HG02970 (cell line): ENCODE measurements at regions not wholly inside any gene's neighbourhood (a gene's known extent, or its start where the extent isn't known, plus 50 kb on each side); places are given as distances from the start of the nearest gene placed in this dataset.
"Not testable (repeated sequence)": the region's sequence is repeated elsewhere in the genome, so short reads cannot be mapped to it uniquely, and the experiment has no call there.

Source experiments
- ATAC-seq: cut with Tn5 transposase; IDR thresholded peaks from one replicate; pipeline ENCODE4 v1.9.1; 2021; ENCODE audit warnings: mild to moderate bottlenecking, moderate library complexity, moderate number of reproducible peaks; ENCODE audit not compliant: unreplicated experiment, low FRiP score

DNA sequence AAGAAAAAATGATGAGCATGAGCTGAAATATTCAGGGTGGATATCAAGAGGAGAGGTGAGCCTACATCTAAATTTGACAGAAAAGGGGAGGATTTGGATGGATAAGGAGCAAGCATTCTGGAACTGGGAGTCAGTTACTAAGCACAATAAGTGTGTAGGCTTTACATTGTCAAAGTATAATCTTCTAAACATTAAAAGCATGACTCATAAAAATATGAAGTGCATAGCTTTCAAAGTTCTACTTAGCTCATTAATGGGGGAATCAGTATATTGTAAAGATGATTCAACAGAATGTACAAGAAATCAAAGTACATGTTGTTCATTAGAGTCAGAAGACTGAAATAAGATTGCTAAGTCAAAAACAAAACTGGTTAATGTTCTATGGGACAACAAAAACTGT lies 248.0 kb upstream of the GAS1 start:
- ATAC-seq = no peak

DNA sequence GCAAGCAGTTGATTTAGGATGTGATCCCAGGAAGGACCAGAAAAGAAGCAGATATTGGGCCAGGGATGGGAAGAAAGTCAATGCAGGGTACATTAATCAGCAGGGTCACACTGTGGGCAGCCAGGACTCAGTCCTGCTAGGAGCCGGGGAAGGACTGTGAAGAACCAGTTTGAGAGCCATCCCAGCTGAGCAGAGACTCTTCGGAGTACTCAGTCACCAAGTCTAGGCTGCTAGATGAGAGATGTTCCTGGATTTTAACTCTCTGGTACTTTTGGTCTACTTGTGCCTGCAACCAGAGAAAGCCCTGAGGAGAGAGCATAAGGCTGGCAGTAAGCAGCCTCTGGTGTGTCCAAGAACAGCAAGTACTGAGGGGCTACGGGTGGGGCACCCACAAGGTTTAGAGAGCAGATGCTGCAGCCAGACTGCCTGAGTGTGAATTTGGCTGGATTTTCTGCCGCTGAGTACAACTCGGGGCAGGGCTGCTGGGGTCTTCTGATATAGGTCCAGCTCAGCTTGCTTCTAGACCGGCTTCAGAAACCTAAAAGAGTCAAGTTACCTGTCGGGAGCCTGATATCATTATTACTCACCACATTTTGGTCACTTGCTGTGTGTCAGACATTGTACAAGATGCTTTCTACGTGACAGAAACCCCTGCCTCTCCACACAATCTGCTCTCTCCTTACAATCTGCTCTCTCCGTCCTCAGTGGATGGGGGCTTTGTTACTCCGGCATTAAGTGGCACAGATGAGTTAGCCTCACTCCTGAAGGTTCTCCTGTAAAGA lies 250.2 kb upstream of the GAS1 start:
- ATAC-seq = no peak

GRCh38 chr9:87198716-87199115 lies 251.4 kb upstream of the GAS1 start:
- ATAC-seq = no peak

GRCh38 chr9:87199278-87199677 lies 252.0 kb upstream of the GAS1 start:
- no peak for ATAC-seq

DNA sequence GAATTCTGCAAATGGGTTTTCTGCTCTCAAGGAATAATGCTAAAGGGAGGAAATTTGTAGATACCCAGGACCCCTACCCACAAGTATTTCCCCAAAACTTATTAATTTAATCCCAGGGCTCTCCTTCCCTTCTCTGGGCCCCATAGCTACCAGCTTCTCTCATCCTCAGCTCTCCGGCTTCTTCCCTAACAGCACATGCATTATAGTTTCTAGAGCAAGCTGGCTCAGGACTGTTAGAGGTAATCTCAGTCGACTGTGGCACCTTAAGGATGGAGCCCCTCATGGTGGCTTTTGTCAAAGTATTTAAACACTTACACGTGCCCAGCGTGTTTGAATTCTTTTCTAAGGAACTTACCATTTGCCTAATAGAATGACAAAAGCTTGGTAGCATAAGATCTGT lies 252.5 kb upstream of the GAS1 start:
- ATAC-seq = no peak

GRCh38 chr9:87201351-87201751 lies 254.0 kb upstream of the GAS1 start:
- no peak for ATAC-seq

DNA sequence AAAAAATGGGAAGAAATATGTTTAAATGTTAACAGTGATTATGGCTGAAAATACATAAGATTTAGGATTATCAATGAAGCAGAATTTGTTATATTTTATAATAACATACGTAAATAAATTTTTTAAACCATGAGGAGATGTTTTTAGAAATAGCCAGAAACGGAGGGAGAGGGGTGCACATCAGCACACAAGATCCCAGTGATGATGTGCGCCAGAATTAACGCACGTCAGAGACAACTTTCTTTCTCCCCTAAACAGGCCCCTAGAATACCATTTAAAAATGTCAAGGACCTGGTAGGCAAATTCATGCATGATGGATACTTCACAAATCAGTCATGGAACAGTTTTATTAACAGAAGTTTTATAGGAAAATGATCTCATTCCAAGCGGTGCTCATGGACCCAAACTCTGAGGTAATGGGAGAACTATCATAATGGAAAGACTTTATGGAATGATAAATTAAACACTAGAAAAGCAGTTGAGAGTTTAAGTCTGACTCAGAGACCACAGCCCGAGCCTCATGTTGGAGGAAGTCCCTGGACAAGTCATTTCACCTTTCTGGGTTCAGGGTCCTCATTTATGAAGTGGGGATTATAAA lies 258.9 kb upstream of the GAS1 start:
- no peak for ATAC-seq

DNA sequence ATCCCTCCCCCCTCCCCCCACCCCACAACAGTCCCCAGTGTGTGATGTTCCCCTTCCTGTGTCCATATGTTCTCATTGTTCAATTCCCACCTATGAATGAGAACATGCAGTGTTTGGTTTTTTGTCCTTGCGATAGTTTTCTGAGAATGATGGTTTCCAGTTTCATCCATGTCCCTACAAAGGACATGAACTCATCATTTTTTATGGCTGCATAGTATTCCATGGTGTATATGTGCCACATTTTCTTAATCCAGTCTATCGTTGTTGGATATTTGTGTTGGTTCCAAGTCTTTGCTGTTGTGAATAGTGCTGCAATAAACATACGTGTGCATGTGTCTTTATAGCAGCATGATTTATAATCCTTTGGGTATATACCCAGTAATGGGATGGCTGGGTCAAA lies 263.4 kb upstream of the GAS1 start:
- not testable (repeated sequence) for ATAC-seq

DNA sequence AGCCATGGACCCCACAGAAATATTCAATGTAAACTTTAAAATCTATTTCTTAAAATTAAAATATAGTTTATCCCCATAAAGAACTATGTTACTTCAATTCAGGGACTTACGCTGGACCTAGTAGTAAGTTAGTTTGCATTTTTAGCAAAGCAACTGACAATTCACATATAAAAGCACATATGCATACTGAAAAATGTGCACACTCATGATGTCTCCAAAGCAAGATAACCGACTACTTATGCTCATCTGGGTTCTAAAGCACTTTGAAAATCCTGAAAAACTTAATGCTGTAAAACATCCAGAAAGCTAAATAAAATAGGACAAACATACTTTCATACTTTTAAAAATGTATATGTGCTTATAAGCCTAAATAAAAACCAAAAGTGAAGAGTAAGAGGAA lies 264.4 kb upstream of the GAS1 start:
- no peak for ATAC-seq

- no peak for ATAC-seq
Measured at GRCh38 chr9:87212605-87213021, 265.3 kb upstream of the GAS1 start.

- no peak for ATAC-seq
Measured at GRCh38 chr9:87213948-87214347, 266.6 kb upstream of the GAS1 start.

DNA sequence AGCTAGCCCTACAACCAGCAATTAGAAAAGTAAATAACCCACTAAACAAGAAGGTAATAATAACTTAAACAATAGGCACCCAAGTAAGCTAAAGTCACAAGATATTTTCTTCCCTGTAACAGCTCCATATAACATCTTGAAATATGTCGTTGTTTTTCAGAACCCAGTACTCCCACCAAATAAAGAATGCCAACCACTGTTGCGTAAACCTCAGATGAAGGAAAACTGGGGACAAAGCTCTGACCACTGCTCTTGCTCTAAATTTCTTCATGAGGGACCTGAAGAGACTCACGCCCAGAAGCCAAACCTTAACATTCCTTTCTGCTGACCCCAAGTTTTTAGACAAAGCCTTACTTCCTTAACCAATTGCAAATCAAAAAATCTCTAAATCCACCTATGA lies 267.7 kb upstream of the GAS1 start:
- ATAC-seq = no peak

- ATAC-seq = no peak
Measured at GRCh38 chr9:87216036-87216435, 268.7 kb upstream of the GAS1 start.

- ATAC-seq = no peak
Measured at GRCh38 chr9:87216897-87217455, 269.7 kb upstream of the GAS1 start.

DNA sequence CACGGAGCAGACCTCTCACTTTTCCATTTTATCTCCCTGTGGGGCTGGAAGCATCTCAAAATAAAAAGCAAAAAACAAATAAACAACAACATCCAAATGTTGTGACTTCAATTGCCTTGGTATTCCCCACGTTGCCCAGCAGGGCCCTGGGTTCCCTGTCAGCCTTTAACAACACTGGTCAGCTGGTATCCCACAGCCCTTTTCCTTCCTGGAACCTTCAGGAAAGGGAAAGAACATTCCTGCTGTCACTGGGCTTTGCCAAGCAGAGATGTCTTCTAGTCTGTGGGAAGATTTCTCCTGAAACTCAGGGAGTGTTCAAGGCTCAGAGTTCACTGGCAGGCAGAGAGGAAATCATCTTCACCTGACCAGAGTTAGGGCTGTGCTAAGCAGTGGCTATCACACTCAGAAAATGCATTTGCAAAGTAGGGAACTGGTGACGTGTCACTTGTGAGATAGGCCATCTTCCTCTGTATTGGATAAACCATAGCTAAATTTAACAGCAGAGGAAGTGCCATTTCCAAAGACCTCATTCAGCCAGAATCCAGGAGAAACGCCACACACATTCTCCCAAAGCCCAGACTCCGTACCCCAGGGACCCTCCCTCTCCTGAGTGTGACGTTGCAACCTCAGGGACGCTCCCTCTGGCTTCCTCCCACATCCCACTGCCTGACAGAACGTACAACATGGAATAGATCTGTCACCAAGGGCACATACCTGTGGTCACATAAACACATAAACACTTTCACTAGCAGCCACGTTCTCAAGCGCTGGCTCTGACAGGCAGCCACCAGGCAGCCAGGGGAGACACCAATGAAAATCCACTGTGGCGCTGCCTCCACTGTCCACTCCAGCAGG lies 274.0 kb upstream of the DAPK1 start:
- ATAC-seq = no peak

DNA sequence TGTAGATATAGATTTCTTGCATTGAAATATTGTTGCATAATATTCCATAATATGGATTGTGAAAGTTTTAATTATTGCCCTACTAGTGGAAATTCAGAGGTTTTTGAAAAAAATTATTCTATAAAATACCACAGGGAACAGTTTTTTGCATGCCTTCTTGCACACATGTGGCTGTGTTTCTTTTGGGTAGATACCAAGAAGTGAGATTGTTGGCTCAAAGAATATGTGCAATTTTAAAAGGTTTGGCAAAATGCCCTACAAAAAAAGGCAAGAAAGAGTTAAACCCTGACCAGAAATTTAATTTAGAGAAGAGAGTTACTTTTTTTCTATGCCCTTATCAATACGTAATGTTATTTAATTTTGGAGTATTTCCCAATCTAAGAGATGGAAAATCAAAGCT lies 270.8 kb upstream of the DAPK1 start:
- no peak for ATAC-seq

- ATAC-seq = no peak
Measured at GRCh38 chr9:87227456-87227855, 270.2 kb upstream of the DAPK1 start.

GRCh38 chr9:87229108-87229507 lies 268.6 kb upstream of the DAPK1 start:
- no peak for ATAC-seq

- no peak for ATAC-seq
Measured at GRCh38 chr9:87233431-87233830, 264.2 kb upstream of the DAPK1 start.

DNA sequence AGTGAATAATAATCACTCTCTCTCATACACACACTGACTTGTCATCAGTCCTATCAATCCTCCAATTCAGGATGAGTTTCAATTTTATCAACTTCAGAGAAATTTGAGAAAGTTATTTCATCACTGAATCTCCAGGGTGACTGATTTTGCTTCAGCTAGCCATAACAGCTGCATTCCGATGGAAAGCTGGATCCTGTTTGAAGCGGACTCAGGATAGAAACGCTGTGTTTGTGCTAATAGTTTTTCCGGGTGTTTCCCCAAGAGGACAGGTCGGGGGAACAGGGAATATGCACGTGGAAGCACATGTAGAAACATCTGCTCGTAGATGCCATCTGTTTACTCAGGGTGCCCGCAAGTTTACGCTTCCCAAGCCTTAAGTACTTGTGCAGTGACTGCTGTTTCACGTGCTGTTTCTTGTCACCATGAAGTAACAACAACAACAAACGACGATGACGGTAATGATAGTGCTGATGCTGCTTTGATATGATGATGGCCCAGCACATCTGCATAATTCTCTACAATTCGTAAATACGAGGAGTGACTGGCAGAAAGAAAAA lies 263.7 kb upstream of the DAPK1 start:
- ATAC-seq = no peak

DNA sequence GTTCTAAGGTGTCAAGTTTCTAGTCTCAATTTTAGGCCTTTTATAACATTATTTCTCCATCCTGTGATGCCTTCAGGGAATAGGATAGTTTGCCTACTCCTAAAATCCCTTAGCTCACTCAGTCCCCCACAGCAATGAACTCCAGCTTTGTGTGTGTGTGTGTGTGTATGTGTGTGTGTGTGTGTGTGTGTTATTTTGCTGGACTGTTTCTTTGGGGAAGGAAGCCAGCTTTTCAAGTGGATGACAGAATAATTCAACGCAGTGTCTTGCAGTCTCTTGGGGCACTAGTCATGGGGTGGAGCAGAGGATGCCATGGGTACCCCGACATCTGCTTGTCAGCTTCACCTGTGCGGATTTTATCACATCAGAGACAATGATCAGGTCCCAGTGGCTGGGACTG lies 262.8 kb upstream of the DAPK1 start:
- no peak for ATAC-seq
